ENCODE measurements at regions not wholly inside any gene's neighbourhood (a gene's known extent, or its start where the extent isn't known, plus 50 kb on each side); places are given as distances from the start of the nearest gene placed in this dataset.

DNA sequence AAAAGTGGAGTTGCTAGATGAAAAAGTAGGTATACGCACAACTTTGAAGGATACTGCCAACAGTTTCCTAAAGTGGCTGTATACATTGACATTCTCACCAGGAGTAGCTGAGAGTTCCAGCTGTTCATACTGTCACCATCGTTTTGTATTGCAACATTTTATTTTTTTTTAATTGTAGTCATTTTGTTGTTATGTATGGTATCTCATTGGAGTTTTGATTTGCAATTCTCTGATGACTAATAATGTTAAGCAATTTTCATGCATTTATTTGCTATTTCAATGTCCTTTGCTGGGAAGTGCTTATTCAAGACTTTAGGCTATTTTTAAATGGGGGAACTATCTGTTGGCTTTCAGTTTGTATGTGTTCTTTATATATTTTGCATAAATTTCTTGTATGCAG lies 185.1 kb upstream of the TGFBR2 start:
- ATAC-seq: no peak
- no peak for DNase-seq

GRCh38 chr3:30426293-30426993 lies 180.0 kb upstream of the TGFBR2 start:
- intact Hi-C loops (cut with micrococcal nuclease): no loop called here
- Mint-ChIP-seq H3K4me1 (ENCODE audit: low read depth) (no peaks in the 10 kb centered on the region), H3K36me3 (ENCODE audit: low read depth) (no peaks in the 10 kb centered on the region), H3K27me3 (no peaks in the 10 kb centered on the region), H3K9me3 (peaks cover 1% of the 10 kb centered on the region), H3K27ac (no peak overlapping the region), H3K4me3 (no peak overlapping the region)
- DNase-seq (no peak), ATAC-seq (no peak)
- TF ChIP-seq CTCF (IDR thresholded peaks at IDR 0.05): no peak
- ChIA-PET CTCF (interaction anchor here (1.0 to 2.0 kb wide), 4 partner anchors 9 to 266 kb away, joined by 3 to 10 read pairs (median 4); no protein-coding TSS in a partner anchor), POLR2A (no interaction called here)

More for the DNA sequence above, 185.1 kb upstream of the TGFBR2 start:
- Mint-ChIP-seq H3K9me3 (no peaks in the 10 kb centered on the region), H3K27me3 (no peaks in the 10 kb centered on the region), H3K4me3 (no peak overlapping the region), H3K36me3 (ENCODE audit: low read depth) (no peaks in the 10 kb centered on the region), H3K4me1 (ENCODE audit: low read depth) (peaks cover 6% of the 10 kb centered on the region), H3K27ac (no peak overlapping the region)
- no peak for TF ChIP-seq CTCF (IDR thresholded peaks at IDR 0.05)
- ChIA-PET CTCF (no interaction called here), POLR2A (interaction anchor here (0.7 kb wide), 1 partner anchor 105 kb away, joined by 3 read pairs; no protein-coding TSS in a partner anchor)
- intact Hi-C loops (cut with micrococcal nuclease): no loop called here

DNA sequence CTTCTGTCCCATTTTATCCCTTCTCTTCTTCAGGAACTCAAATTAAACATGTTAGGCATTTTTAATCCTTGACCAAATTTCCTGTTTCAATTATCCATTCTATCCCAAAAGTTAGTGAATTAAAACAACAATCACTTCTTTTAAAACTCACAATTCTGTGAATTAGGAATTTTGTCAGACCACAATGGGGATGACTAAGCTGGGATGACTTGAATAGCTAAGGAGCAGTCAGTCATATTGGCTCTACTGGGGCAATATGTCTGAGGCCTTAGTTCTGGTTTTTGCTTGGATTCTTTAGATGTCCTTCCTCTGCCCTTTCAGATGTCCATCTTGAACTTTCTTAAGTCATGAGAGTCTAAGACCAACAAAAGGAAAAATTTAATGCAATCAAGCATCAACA lies 178.2 kb upstream of the TGFBR2 start:
- H3K4me1 Mint-ChIP-seq (ENCODE audit: low read depth): no peaks in the 10 kb centered on the region
- no peak overlapping the region for H3K4me3 Mint-ChIP-seq
- TF ChIP-seq CTCF (IDR thresholded peaks at IDR 0.05): no peak
- H3K27me3 Mint-ChIP-seq: no peaks in the 10 kb centered on the region
- H3K27ac Mint-ChIP-seq: no peak overlapping the region
- no peak for DNase-seq
- peaks cover 3% of the 10 kb centered on the region for H3K9me3 Mint-ChIP-seq
- intact Hi-C loops (cut with micrococcal nuclease): no loop called here
- ChIA-PET CTCF (no interaction called here), POLR2A (no interaction called here)
- no peak for ATAC-seq
- no peaks in the 10 kb centered on the region for H3K36me3 Mint-ChIP-seq (ENCODE audit: low read depth)

GRCh38 chr3:30435861-30436331 lies 170.5 kb upstream of the TGFBR2 start:
- intact Hi-C loops (cut with micrococcal nuclease): no loop called here
- no peak for DNase-seq
- H3K4me1 Mint-ChIP-seq (ENCODE audit: low read depth): peaks cover 23% of the 10 kb centered on the region
- H3K9me3 Mint-ChIP-seq: peaks cover 1% of the 10 kb centered on the region
- CTCF ChIA-PET: interaction anchor here (0.9 to 3.6 kb wide), 5 partner anchors 10 to 258 kb away, joined by 3 to 18 read pairs (median 3); no protein-coding TSS in a partner anchor
- ATAC-seq: peak; percentile 39
- H3K27ac Mint-ChIP-seq: peak overlapping the region; percentile 66
- POLR2A ChIA-PET: interaction anchor here (0.9 to 1.0 kb wide), 2 partner anchors 91 to 182 kb away, joined by 3 read pairs; no protein-coding TSS in a partner anchor
- no peak for TF ChIP-seq CTCF (IDR thresholded peaks at IDR 0.05)
- no peaks in the 10 kb centered on the region for H3K27me3 Mint-ChIP-seq
- H3K36me3 Mint-ChIP-seq (ENCODE audit: low read depth): no peaks in the 10 kb centered on the region
- H3K4me3 Mint-ChIP-seq: peak overlapping the region; percentile 59

DNA sequence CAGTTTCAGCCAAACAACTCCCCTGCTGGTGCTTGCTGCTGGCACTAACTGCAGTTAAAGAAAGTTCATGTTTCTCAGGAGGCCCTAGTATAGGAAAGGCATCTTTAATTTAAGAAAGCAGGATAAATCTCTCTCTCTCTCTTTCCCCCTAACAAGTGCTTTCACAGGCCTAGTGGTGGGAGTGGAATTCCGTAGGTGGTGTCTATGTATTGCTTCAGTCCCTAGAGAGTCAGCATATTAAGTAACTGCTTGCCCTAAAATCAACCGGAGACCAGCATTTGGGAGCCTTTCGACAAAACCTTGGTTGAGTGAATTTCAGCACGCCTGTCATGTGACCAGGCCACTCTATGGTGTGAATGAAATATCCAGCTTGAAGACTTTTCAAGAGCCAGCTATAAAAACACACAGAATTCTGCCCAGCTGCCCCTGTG lies 169.2 kb upstream of the TGFBR2 start:
- intact Hi-C loops (cut with micrococcal nuclease): no loop called here
- Mint-ChIP-seq H3K27ac (no peak overlapping the region), H3K27me3 (no peaks in the 10 kb centered on the region), H3K4me1 (ENCODE audit: low read depth) (peaks cover 23% of the 10 kb centered on the region), H3K9me3 (peaks cover 3% of the 10 kb centered on the region), H3K36me3 (ENCODE audit: low read depth) (no peaks in the 10 kb centered on the region), H3K4me3 (no peak overlapping the region)
- DNase-seq (no peak), ATAC-seq (no peak)
- no peak for TF ChIP-seq CTCF (IDR thresholded peaks at IDR 0.05)
- ChIA-PET CTCF (interaction anchor here (1.0 to 1.3 kb wide), 2 partner anchors 117 to 256 kb away, joined by 3 to 4 read pairs; no protein-coding TSS in a partner anchor), POLR2A (no interaction called here)

All from activated CD8-positive, alpha-beta T cell treated with anti-CD3 and anti-CD28 coated beads for 36 hours (primary cell).